Psoas muscle (tissue), 7 donors: ENCODE measurements at regions not wholly inside any gene's neighbourhood (a gene's known extent, or its start where the extent isn't known, plus 50 kb on each side); places are given as distances from the start of the nearest gene placed in this dataset.

Source experiments
- ATAC-seq, 4 donors: fragments of 200-7000 bp; cut with Tn5 transposase; one replicate each; pipeline ENCODE4 v1.9.1; 2020; ENCODE audit warnings: moderate library complexity in 3 of 4, mild to moderate bottlenecking in 2 of 4
- DNase-seq, 2 donors: peaks; one replicate each; pipeline ENCODE4 v3.0.0-alpha.2; 2020
- H3K27ac ChIP-seq: fragments of 200-600 bp; one replicate; pipeline ENCODE4 v1.8.0; 2022
- H3K27me3 ChIP-seq, 3 donors: fragments of 200-600 bp in 1 of 3; one replicate each; pipeline versions ENCODE4 v1.6.1 to v1.8.0; 2013 to 2022; ENCODE audit warnings: low read length in 2 of 3, mild to moderate bottlenecking in 2 of 3, moderate library complexity in 1 of 3; ENCODE audit not compliant: insufficient read depth in 3 of 3
- H3K36me3 ChIP-seq, 2 donors: fragments of 200-600 bp in 1 of 2; one replicate each; pipeline versions ENCODE4 v1.6.1 to v1.8.0; 2013 to 2022; ENCODE audit warnings: low read depth in 1 of 2, mild to moderate bottlenecking in 1 of 2, moderate library complexity in 1 of 2; ENCODE audit not compliant: insufficient read depth in 1 of 2
- H3K4me1 ChIP-seq: fragments of 200-600 bp; one replicate; pipeline ENCODE4 v1.8.0; 2022
- H3K4me3 ChIP-seq: fragments of 200-600 bp; one replicate; pipeline ENCODE4 v1.8.0; 2022; ENCODE audit warnings: mild to moderate bottlenecking
- H3K9me3 ChIP-seq: fragments of 200-600 bp; one replicate; pipeline ENCODE4 v1.8.0; 2022
- WGBS, 3 donors: extraction: QIAGEN DNeasy Blood & Tissue Kit; methylation state at CpG; one replicate each; pipeline versions ENCODE4 v1.1.6 to v1.1.7; 2013; 5-methylcytosine and 5-hydroxymethylcytosine counted together
- intact Hi-C, 2 donors: fragments of 100-400 bp; cut with DNase I; formaldehyde crosslinking; loops; one replicate each; pipeline versions ENCODE4 v1.11.0 to v1.14.2; 2022
- TF ChIP-seq, protein P1 (sequence below): fragments of 200-600 bp; IDR thresholded peaks from one replicate; pipeline ENCODE4 v1.8.0; 2022; ENCODE audit warnings: antibody characterized with exemption
- donor health status: healthy with polysubstance abuse.
- donor health status: DM: no; HTN: no; CAD: no; lungs with moderate emphysema.
- donor health status: Bipolar disorder and iron deficiency.
- donor health status: healthy.
- donor health status: DM: yes; HTN: yes; CAD: no.
- donor health status: DM: no; HTN: no; CAD: no.
- donor health status: DM: yes; HTN: yes; CAD: no.

DNA sequence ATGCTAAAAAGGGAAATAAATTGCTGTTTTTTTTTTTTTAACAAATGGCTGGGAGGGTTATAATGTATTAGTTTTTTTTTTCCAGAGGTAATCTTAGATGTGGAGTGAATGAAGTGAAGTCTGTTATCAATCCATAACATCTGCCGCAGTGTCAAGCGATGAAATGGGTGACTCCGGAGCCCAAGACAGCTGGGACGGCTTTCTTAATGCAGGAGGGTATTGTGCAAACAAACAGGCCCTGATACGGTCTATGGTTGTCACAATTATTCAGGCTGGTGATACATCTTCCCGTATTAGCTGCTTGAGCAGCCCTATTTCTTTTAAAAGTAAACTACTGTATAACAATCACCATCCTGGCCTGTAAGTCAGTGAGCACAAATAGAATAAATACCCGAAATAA is 1231.2 kb downstream of the GATA3 start:
- TF ChIP-seq, protein P1, sequence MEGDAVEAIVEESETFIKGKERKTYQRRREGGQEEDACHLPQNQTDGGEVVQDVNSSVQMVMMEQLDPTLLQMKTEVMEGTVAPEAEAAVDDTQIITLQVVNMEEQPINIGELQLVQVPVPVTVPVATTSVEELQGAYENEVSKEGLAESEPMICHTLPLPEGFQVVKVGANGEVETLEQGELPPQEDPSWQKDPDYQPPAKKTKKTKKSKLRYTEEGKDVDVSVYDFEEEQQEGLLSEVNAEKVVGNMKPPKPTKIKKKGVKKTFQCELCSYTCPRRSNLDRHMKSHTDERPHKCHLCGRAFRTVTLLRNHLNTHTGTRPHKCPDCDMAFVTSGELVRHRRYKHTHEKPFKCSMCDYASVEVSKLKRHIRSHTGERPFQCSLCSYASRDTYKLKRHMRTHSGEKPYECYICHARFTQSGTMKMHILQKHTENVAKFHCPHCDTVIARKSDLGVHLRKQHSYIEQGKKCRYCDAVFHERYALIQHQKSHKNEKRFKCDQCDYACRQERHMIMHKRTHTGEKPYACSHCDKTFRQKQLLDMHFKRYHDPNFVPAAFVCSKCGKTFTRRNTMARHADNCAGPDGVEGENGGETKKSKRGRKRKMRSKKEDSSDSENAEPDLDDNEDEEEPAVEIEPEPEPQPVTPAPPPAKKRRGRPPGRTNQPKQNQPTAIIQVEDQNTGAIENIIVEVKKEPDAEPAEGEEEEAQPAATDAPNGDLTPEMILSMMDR, result no peak
- 39 to 55% (median 46%) methylated on average over 7 of the region's 7 CpGs for WGBS, 3 donors
- intact Hi-C loops, result loop anchor here in 1 of 2 donors (5.0 kb wide), 1 partner anchor 1573 kb away; no protein-coding TSS in a partner anchor
- DNase-seq (no peak), ATAC-seq (no peak)
- Histone ChIP-seq H3K27ac (no peak overlapping the region), H3K4me3 (no peak overlapping the region), H3K27me3 (peaks cover 0 to 2% (median 0%) of the 10 kb centered on the region in 3 donors), H3K9me3 (no peaks in the 10 kb centered on the region), H3K4me1 (no peaks in the 10 kb centered on the region), H3K36me3 (no peaks in the 10 kb centered on the region)

GRCh38 chr10:9289811-9290210 is 1235.3 kb downstream of the GATA3 start:
- DNase-seq (no peak), ATAC-seq (no peak)
- Histone ChIP-seq H3K4me3 (no peak overlapping the region), H3K27me3 (peaks cover 0 to 2% (median 0%) of the 10 kb centered on the region in 3 donors), H3K9me3 (no peaks in the 10 kb centered on the region), H3K27ac (no peak overlapping the region), H3K36me3 (no peaks in the 10 kb centered on the region), H3K4me1 (no peaks in the 10 kb centered on the region)
- intact Hi-C loops, result loop anchor here in 1 of 2 donors (5.0 kb wide), 1 partner anchor 1578 kb away; no protein-coding TSS in a partner anchor
- TF ChIP-seq, protein P1, result no peak
- 91 to 92% (median 92%) methylated on average over 1 of the region's 1 CpG for WGBS, 3 donors

DNA sequence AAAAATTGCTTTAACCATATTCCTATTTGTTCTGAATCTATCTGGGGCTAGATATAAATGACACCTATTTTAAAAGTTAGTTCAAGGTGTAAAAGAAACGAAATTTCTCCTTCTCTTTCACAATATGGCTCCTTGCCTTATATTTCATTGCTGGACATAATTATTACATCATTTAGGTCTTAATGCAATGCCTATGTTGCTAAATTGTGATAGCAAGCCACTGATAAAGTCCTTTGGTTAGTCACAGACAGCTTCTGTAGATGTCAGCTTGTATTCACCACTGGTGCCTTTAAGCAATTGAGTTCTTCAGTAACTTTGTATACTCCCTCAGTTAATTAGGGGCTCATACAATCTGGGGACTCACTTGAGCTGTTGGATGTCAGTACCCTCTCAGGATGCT is 1236.6 kb downstream of the GATA3 start:
- TF ChIP-seq, protein P1, result no peak
- Histone ChIP-seq H3K4me3 (no peak overlapping the region), H3K27me3 (peaks cover 0 to 2% (median 0%) of the 10 kb centered on the region in 3 donors), H3K27ac (no peak overlapping the region), H3K9me3 (no peaks in the 10 kb centered on the region), H3K36me3 (no peaks in the 10 kb centered on the region), H3K4me1 (no peaks in the 10 kb centered on the region)
- no peak for DNase-seq
- 36 to 60% (median 59%) methylated on average over 1 of the region's 1 CpG for WGBS, 3 donors
- intact Hi-C loops, result no loop called here
- no peak for ATAC-seq

DNA sequence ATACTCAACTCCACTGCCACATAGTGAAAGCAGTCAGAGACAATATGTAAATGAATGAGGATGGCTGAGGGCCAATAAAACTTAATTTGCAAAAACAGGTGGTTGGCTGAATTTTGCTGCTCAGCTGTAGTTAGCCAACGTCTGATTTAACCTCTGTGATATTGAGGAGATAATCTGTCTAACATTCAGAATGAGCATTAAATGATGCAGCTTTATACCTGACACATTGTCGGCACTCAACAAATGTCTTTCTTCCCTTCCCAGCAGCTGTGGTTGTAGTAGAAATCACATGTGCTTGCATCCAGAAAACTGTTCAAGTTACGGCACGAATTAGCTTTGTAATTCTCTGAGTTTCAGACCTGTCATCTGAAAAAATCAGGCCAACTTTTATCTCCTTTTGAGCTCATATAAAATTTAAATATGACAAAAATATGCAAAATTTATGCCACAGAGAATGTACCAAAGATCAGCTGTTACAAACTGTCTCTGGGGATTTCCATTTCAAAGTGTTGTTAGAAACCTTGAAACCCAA is 1239.7 kb downstream of the GATA3 start:
- no peak for DNase-seq
- TF ChIP-seq, protein P1, result no peak
- no peak for ATAC-seq
- H3K36me3 ChIP-seq, result no peaks in the 10 kb centered on the region
- H3K4me1 ChIP-seq, result no peaks in the 10 kb centered on the region
- H3K27ac ChIP-seq, result no peak overlapping the region
- H3K27me3 ChIP-seq, result peaks cover 0 to 2% (median 0%) of the 10 kb centered on the region in 3 donors
- 19 to 23% (median 22%) methylated on average over 4 of the region's 4 CpGs for WGBS, 3 donors
- no peak overlapping the region for H3K4me3 ChIP-seq
- no peaks in the 10 kb centered on the region for H3K9me3 ChIP-seq
- intact Hi-C loops, result no loop called here

- intact Hi-C loops, result no loop called here
- no peaks in the 10 kb centered on the region for H3K9me3 ChIP-seq
- no peaks in the 10 kb centered on the region for H3K4me1 ChIP-seq
- H3K36me3 ChIP-seq, result no peaks in the 10 kb centered on the region
- no peak overlapping the region for H3K4me3 ChIP-seq
- ATAC-seq (no peak), DNase-seq (no peak)
- WGBS, 3 donors, result 52 to 67% (median 61%) methylated on average over 1 of the region's 1 CpG
- no peaks in the 10 kb centered on the region for H3K27me3 ChIP-seq
- H3K27ac ChIP-seq, result no peak overlapping the region
- TF ChIP-seq, protein P1, result no peak
Measured at GRCh38 chr10:9294865-9295264, 1240.4 kb downstream of the GATA3 start.
